ENCODE measurements at regions not wholly inside any gene's neighbourhood (a gene's known extent, or its start where the extent isn't known, plus 50 kb on each side); places are given as distances from the start of the nearest gene placed in this dataset.

- DNase-seq (ENCODE audit: low spot score), result no peak
Observed at GRCh38 chr5:176736931-176737745, 73.2 kb upstream of the UNC5A start.

GRCh38 chr5:176737746-176738636 lies 72.4 kb upstream of the UNC5A start:
- Mint-ChIP-seq H3K4me1 (ENCODE audit: low read depth) (peaks cover 11% of the 10 kb centered on the region), H3K4me3 (no peak overlapping the region), H3K36me3 (ENCODE audit: low read depth) (no peaks in the 10 kb centered on the region), H3K27me3 (ENCODE audit: insufficient read depth) (peaks cover 38% of the 10 kb centered on the region), H3K27ac (no peak overlapping the region), H3K9me3 (no peaks in the 10 kb centered on the region)
- no peak for DNase-seq (ENCODE audit: low spot score)
- intact Hi-C loops (cut with micrococcal nuclease), result no loop called here

More at GRCh38 chr5:176736931-176737745, 73.2 kb upstream of the UNC5A start:
- Mint-ChIP-seq H3K27me3 (ENCODE audit: insufficient read depth) (peaks cover 38% of the 10 kb centered on the region), H3K4me1 (ENCODE audit: low read depth) (peaks cover 6% of the 10 kb centered on the region), H3K27ac (no peak overlapping the region), H3K4me3 (no peak overlapping the region), H3K36me3 (ENCODE audit: low read depth) (no peaks in the 10 kb centered on the region), H3K9me3 (no peaks in the 10 kb centered on the region)
- intact Hi-C loops (cut with micrococcal nuclease), result no loop called here

- Mint-ChIP-seq H3K27me3 (ENCODE audit: insufficient read depth) (peaks cover 41% of the 10 kb centered on the region), H3K4me3 (no peak overlapping the region), H3K27ac (no peak overlapping the region), H3K4me1 (ENCODE audit: low read depth) (peaks cover 12% of the 10 kb centered on the region), H3K36me3 (ENCODE audit: low read depth) (no peaks in the 10 kb centered on the region), H3K9me3 (no peaks in the 10 kb centered on the region)
- intact Hi-C loops (cut with micrococcal nuclease), result no loop called here
- no peak for DNase-seq (ENCODE audit: low spot score)
Observed at GRCh38 chr5:176738637-176739250, 71.6 kb upstream of the UNC5A start.

GRCh38 chr5:176739461-176740051 lies 70.8 kb upstream of the UNC5A start:
- intact Hi-C loops (cut with micrococcal nuclease), result loop anchor here (5.0 kb wide), 1 partner anchor 77 kb away; no protein-coding TSS in a partner anchor
- Mint-ChIP-seq H3K4me1 (ENCODE audit: low read depth) (peaks cover 15% of the 10 kb centered on the region), H3K9me3 (no peaks in the 10 kb centered on the region), H3K27ac (no peak overlapping the region), H3K27me3 (ENCODE audit: insufficient read depth) (peaks cover 49% of the 10 kb centered on the region), H3K4me3 (no peak overlapping the region), H3K36me3 (ENCODE audit: low read depth) (no peaks in the 10 kb centered on the region)
- no peak for DNase-seq (ENCODE audit: low spot score)

GRCh38 chr5:176740131-176740701 lies 70.1 kb upstream of the UNC5A start:
- no peak for DNase-seq (ENCODE audit: low spot score)
- Mint-ChIP-seq H3K27ac (no peak overlapping the region), H3K9me3 (no peaks in the 10 kb centered on the region), H3K4me1 (ENCODE audit: low read depth) (peaks cover 16% of the 10 kb centered on the region), H3K4me3 (no peak overlapping the region), H3K27me3 (ENCODE audit: insufficient read depth) (peaks cover 55% of the 10 kb centered on the region), H3K36me3 (ENCODE audit: low read depth) (no peaks in the 10 kb centered on the region)
- intact Hi-C loops (cut with micrococcal nuclease), result loop anchor here (5.0 kb wide), 1 partner anchor 78 kb away; no protein-coding TSS in a partner anchor

DNA sequence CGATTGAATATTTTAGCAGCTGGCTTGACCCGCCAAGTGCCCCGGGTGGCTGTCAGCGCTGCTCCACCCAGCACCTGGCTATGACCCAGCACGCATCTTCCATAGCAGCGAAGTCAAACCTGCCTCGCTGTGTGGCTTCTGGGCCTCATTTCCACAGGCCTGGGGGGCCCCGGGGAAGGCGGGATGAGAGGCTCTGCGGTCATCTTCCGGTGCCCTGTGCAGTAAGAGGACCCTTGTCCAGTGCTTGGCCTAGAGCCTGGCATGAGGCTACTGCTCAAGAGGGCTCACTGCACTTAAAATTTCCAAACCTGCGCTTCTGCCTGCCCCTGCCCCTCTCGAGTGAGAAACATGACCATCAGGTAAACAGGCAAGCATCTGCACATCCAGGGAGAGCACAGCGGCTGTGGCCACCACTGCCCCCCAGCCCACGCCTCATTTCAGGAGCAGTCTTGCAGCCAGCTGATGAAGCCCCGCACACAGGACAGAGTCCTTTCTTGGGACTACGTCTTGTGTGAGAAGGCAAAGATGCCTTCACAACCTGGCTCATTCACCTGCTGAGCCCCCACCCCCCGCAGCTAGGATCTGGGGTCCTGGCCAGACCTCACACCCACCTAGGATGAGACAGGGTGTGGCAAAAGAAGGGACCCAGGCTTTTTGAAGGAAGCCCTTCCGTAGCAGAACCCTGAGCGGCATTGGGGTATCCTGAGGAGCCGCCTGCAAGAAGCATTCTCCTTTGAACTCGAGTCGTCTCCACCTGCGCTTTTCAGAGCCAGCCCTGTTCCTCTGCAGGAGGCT lies 69.5 kb upstream of the UNC5A start:
- no peak overlapping the region for H3K27ac Mint-ChIP-seq
- intact Hi-C loops (cut with micrococcal nuclease), result loop anchor here (5.0 kb wide), 1 partner anchor 79 kb away; no protein-coding TSS in a partner anchor
- H3K9me3 Mint-ChIP-seq, result no peaks in the 10 kb centered on the region
- H3K36me3 Mint-ChIP-seq (ENCODE audit: low read depth), result no peaks in the 10 kb centered on the region
- peaks cover 23% of the 10 kb centered on the region for H3K4me1 Mint-ChIP-seq (ENCODE audit: low read depth)
- H3K27me3 Mint-ChIP-seq (ENCODE audit: insufficient read depth), result peaks cover 61% of the 10 kb centered on the region
- H3K4me3 Mint-ChIP-seq, result no peak overlapping the region
- no peak for DNase-seq (ENCODE audit: low spot score)

GRCh38 chr5:176741561-176742211 lies 68.7 kb upstream of the UNC5A start:
- Mint-ChIP-seq H3K36me3 (ENCODE audit: low read depth) (no peaks in the 10 kb centered on the region), H3K4me1 (ENCODE audit: low read depth) (peaks cover 26% of the 10 kb centered on the region), H3K27me3 (ENCODE audit: insufficient read depth) (peaks cover 66% of the 10 kb centered on the region), H3K9me3 (no peaks in the 10 kb centered on the region), H3K4me3 (no peak overlapping the region), H3K27ac (no peak overlapping the region)
- no peak for DNase-seq (ENCODE audit: low spot score)
- intact Hi-C loops (cut with micrococcal nuclease), result loop anchor here (5.0 kb wide), 1 partner anchor 79 kb away; no protein-coding TSS in a partner anchor

- Mint-ChIP-seq H3K27ac (no peak overlapping the region), H3K36me3 (ENCODE audit: low read depth) (no peaks in the 10 kb centered on the region), H3K4me1 (ENCODE audit: low read depth) (peaks cover 26% of the 10 kb centered on the region), H3K27me3 (ENCODE audit: insufficient read depth) (peaks cover 68% of the 10 kb centered on the region), H3K9me3 (no peaks in the 10 kb centered on the region), H3K4me3 (no peak overlapping the region)
- no peak for DNase-seq (ENCODE audit: low spot score)
- intact Hi-C loops (cut with micrococcal nuclease), result loop anchor here (5.0 kb wide), 1 partner anchor 80 kb away; no protein-coding TSS in a partner anchor
Observed at GRCh38 chr5:176742246-176743105, 67.9 kb upstream of the UNC5A start.

DNA sequence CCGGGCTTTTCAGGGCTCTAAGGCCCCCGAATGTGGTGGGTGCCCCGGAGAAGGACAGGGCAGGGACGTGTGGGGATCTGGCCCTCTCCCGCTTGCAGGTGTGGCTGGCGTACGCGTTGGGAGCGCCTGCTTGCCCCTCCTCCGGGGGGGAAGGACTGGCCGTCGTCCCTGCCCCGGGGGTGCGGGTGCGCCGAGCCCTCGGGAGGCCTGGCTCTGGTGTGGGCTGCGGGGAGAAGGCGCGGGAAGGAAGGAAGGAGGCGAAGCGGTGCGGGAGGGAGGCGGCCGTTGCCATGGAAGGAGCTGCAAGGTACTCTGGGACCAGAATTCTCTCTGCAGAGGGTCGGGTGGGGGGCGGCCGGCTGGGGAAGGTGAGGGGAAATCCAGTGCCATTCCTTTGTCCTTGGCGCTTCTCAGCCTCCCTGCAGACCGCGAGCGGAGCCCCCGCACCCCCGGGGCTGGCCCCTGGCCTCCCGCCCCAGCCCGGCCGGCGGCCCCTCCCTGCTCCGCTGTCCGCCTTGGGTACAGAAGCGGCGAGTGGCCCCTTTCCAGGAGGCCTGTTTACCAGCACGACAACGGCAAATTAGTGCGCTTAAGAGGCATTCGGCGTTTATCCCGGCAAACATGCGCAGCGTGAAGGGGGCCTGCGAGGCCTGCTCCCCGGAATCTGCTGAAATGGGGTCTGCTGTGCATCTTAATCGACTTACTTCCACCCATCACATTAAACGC lies 67.1 kb upstream of the UNC5A start:
- no peaks in the 10 kb centered on the region for H3K36me3 Mint-ChIP-seq (ENCODE audit: low read depth)
- no peak overlapping the region for H3K27ac Mint-ChIP-seq
- peaks cover 26% of the 10 kb centered on the region for H3K4me1 Mint-ChIP-seq (ENCODE audit: low read depth)
- intact Hi-C loops (cut with micrococcal nuclease), result loop anchor here (5.0 kb wide), 1 partner anchor 81 kb away; no protein-coding TSS in a partner anchor
- no peaks in the 10 kb centered on the region for H3K9me3 Mint-ChIP-seq
- no peak overlapping the region for H3K4me3 Mint-ChIP-seq
- peaks cover 68% of the 10 kb centered on the region for H3K27me3 Mint-ChIP-seq (ENCODE audit: insufficient read depth)
- no peak for DNase-seq (ENCODE audit: low spot score)

DNA sequence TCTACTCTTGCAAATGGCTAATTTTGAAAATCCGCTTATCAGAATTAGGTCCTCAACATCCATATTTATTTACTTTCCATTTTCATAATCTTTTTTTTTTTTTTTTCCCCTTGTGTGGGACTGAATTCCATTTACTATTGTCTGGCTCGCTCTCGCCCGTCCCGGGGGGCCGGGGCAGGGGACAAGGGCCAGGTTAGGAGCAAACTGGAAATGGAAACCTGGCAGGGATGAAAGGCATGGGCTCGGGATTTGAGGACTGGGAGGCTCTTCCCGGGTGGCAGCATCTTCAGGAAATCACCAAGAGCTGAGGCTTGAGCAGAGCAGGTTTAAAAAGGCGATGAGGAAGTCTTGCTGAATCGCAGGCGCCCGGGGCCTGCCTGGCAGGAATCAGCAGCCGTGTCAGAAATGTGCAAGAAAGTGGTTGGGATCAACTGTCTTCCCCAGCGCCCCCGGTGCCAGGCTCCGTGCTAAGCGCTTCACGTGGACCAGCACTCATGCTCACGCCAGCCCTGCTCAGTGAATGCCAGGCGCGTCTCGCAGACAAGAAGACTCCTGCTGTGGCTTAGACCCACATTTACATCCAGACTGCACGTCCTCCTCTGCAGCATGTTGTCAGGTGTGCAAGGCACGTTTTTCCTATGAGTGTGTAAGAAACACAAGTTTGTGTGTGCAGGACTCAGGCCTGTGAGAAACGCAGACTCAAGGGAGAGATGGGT lies 66.3 kb upstream of the UNC5A start:
- peaks cover 61% of the 10 kb centered on the region for H3K27me3 Mint-ChIP-seq (ENCODE audit: insufficient read depth)
- intact Hi-C loops (cut with micrococcal nuclease), result loop anchor here (5.0 kb wide), 1 partner anchor 82 kb away; no protein-coding TSS in a partner anchor

More for the DNA sequence above, 66.3 kb upstream of the UNC5A start:
- H3K27ac Mint-ChIP-seq, result no peak overlapping the region
- no peak for DNase-seq (ENCODE audit: low spot score)
- no peaks in the 10 kb centered on the region for H3K9me3 Mint-ChIP-seq
- no peak overlapping the region for H3K4me3 Mint-ChIP-seq
- no peaks in the 10 kb centered on the region for H3K36me3 Mint-ChIP-seq (ENCODE audit: low read depth)
- peaks cover 26% of the 10 kb centered on the region for H3K4me1 Mint-ChIP-seq (ENCODE audit: low read depth)
